HepG2 (cell line): ENCODE measurements at regions not wholly inside any gene's neighbourhood (a gene's known extent, or its start where the extent isn't known, plus 50 kb on each side); places are given as distances from the start of the nearest gene placed in this dataset.

Source experiments
- ATAC-seq: fragments of 200-7000 bp; cut with Tn5 transposase; 3 replicates; pipeline ENCODE4 v1.9.1; 2020; ENCODE audit warnings: mild to moderate bottlenecking, moderate library complexity
- BruUV-seq: library from RNA; stranded (reverse); fragments of 400-500 nt; replicated peaks from 2 replicates; lab custom pipeline; 2021; lab: Mats Ljungman, UMichigan
- CTCF ChIA-PET: fragments of 300-600 bp; formaldehyde crosslinking; extraction: SDS; loops from one replicate; lab custom pipeline; 2021; ENCODE audit warnings: low total read pairs, inconsistent platforms, low intra/inter-chr PET ratio; lab: Yijun Ruan, JAX
- POLR2A ChIA-PET: fragments of 350-600 bp; sonication (Branson Sonifier 250); formaldehyde crosslinking; loops from one replicate; lab custom pipeline; 2020; ENCODE audit warnings: antibody characterized with exemption, inconsistent platforms; lab: Yijun Ruan, JAX
- DNase-seq: peaks from one replicate; pipeline ENCODE4 v3.0.0-alpha.2; 2015; ENCODE audit warnings: low spot score
- FAIRE-seq: peaks from 3 replicates; lab custom pipeline; 2011; peaks lifted over from hg19 to GRCh38; lab: Jason Lieb, UNC
- H2AFZ ChIP-seq: one replicate; pipeline ENCODE4 v1.6.1; 2011; ENCODE audit warnings: low read length, inconsistent platforms
- H3K27ac ChIP-seq: fragments of 300-600 bp; 3 replicates; pipeline ENCODE4 v1.8.0; 2011; ENCODE audit warnings: mixed run types, mild to moderate bottlenecking, mixed read lengths, low read length, inconsistent platforms; ENCODE audit not compliant: insufficient read depth; ENCODE audit errors: extremely low read length
- H3K27me3 ChIP-seq, 2 experiments: fragments of 200-600 bp in 1 of 2; 2 replicates in 1 of 2; 3 replicates in 1 of 2; pipeline versions ENCODE4 v1.6.0 to v1.8.0; 2011; ENCODE audit warnings: low read length in 2 of 2, mild to moderate bottlenecking in 2 of 2, moderate library complexity in 2 of 2, inconsistent platforms in 1 of 2; ENCODE audit not compliant: insufficient read depth in 2 of 2, control insufficient read depth in 1 of 2
- H3K36me3 ChIP-seq, 2 experiments: fragments of 200-600 bp in 1 of 2; replicated peaks in 1 of 2; 2 replicates in 1 of 2; 3 replicates in 1 of 2; pipeline versions ENCODE4 v1.5.1 to v1.8.0; 2011; ENCODE audit warnings: low read length in 2 of 2, inconsistent platforms in 1 of 2; ENCODE audit not compliant: insufficient read depth in 2 of 2, control insufficient read depth in 1 of 2
- H3K4me1 ChIP-seq: 2 replicates; pipeline ENCODE4 v1.5.1; 2012; ENCODE audit warnings: low read length, inconsistent platforms; ENCODE audit not compliant: insufficient read depth
- H3K4me2 ChIP-seq: 2 replicates; pipeline ENCODE4 v1.6.0; 2011; ENCODE audit warnings: low read depth, low read length, inconsistent platforms
- H3K4me3 ChIP-seq, 3 experiments: fragments of 200-600 bp in 1 of 3; sonication (generic), shearing (Covaris generic) in 1 of 3; replicated peaks in 1 of 3; 2 replicates each; pipeline ENCODE4 v1.5.1; 2011 to 2016; ENCODE audit warnings: low read length in 3 of 3, inconsistent platforms in 2 of 3, low read depth in 2 of 3, mild to moderate bottlenecking in 2 of 3, control low read depth in 1 of 3, mixed read lengths in 1 of 3; ENCODE audit not compliant: insufficient read depth in 1 of 3
- H3K79me2 ChIP-seq: one replicate; pipeline ENCODE4 v1.6.1; 2011; ENCODE audit warnings: low read length, inconsistent platforms; ENCODE audit not compliant: insufficient read depth
- H3K9ac ChIP-seq: 2 replicates; pipeline ENCODE4 v1.6.0; 2011; ENCODE audit warnings: mild to moderate bottlenecking, low read depth, low read length, inconsistent platforms; ENCODE audit not compliant: insufficient read depth
- H3K9me3 ChIP-seq: 2 replicates; pipeline ENCODE4 v1.5.1; 2012; ENCODE audit warnings: mild to moderate bottlenecking, low read length
- H4K20me1 ChIP-seq: 2 replicates; pipeline ENCODE4 v1.6.0; 2011; ENCODE audit warnings: inconsistent platforms, mild to moderate bottlenecking, low read length, moderate library complexity; ENCODE audit not compliant: insufficient read depth
- ELF3 ChIP-seq: IDR thresholded peaks from 2 replicates; pipeline ENCODE4 v1.6.1; 2016; ENCODE audit warnings: missing genetic modification reagents, missing compliant biosample characterization
- HINFP ChIP-seq: sonication (generic); formaldehyde crosslinking; IDR thresholded peaks from 2 replicates; pipeline ENCODE4 v1.4.0; 2020; ENCODE audit warnings: low read depth, mild to moderate bottlenecking, missing genetic modification reagents
- SAFB2 ChIP-seq: sonication (generic); formaldehyde crosslinking; IDR thresholded peaks from 2 replicates; pipeline ENCODE4 v1.5.1; 2020; ENCODE audit warnings: missing genetic modification reagents, low read depth, mild to moderate bottlenecking, borderline replicate concordance
- TCF7L2 ChIP-seq: IDR thresholded peaks from 2 replicates; pipeline ENCODE4 v1.6.1; 2011; ENCODE audit warnings: mild to moderate bottlenecking, low read depth, low read length, moderate library complexity
- ZNF317 ChIP-seq: sonication (generic); formaldehyde crosslinking; IDR thresholded peaks from 2 replicates; pipeline ENCODE4 v1.5.0; 2020; ENCODE audit warnings: mild to moderate bottlenecking, missing genetic modification reagents
- ZNF598 ChIP-seq: sonication (generic); formaldehyde crosslinking; IDR thresholded peaks from 2 replicates; pipeline ENCODE4 v1.5.1; 2020; ENCODE audit warnings: mild to moderate bottlenecking, missing genetic modification reagents, borderline replicate concordance
- ZNF790 ChIP-seq: sonication (generic); formaldehyde crosslinking; IDR thresholded peaks from 2 replicates; pipeline ENCODE4 v1.8.0; 2022; ENCODE audit warnings: missing genetic modification reagents, mild to moderate bottlenecking, borderline replicate concordance
- WGBS: methylation state at CpG from one replicate; pipeline ENCODE4 v1.1.6; 2017; ENCODE audit warnings: low lambda C conversion rate; 5-methylcytosine and 5-hydroxymethylcytosine counted together
- in situ Hi-C: cut with HindIII; loops from 2 replicates; pipeline ENCODE4 v1.10.0; 2017; ENCODE audit warnings: low pct_unique_long_range_greater_than_20kb; ENCODE audit not compliant: extremely low pct_ligation_motif_present
- intact Hi-C: fragments of 100-400 bp; cut with micrococcal nuclease; formaldehyde crosslinking; loops from one replicate; pipeline ENCODE4 v1.10.0; 2022; ENCODE audit not compliant: unreplicated experiment
- TF ChIP-seq, protein P1 (sequence below): sonication (generic); formaldehyde crosslinking; IDR thresholded peaks from 2 replicates; pipeline ENCODE4 v1.5.0; 2020; ENCODE audit warnings: missing genetic modification reagents, mild to moderate bottlenecking, borderline replicate concordance
- TF ChIP-seq, protein P2 (sequence below): sonication (generic); formaldehyde crosslinking; IDR thresholded peaks from 2 replicates; pipeline ENCODE4 v1.5.1; 2020; ENCODE audit warnings: missing genetic modification reagents, mild to moderate bottlenecking, borderline replicate concordance
- TF ChIP-seq, protein P3 (sequence below): IDR thresholded peaks from 2 replicates; pipeline ENCODE4 v1.6.1; 2016; ENCODE audit warnings: low read depth, control low read depth
- TF ChIP-seq, protein P4 (sequence below): sonication (generic); formaldehyde crosslinking; IDR thresholded peaks from 2 replicates; pipeline ENCODE4 v1.5.0; 2020; ENCODE audit warnings: missing genetic modification reagents

DNA sequence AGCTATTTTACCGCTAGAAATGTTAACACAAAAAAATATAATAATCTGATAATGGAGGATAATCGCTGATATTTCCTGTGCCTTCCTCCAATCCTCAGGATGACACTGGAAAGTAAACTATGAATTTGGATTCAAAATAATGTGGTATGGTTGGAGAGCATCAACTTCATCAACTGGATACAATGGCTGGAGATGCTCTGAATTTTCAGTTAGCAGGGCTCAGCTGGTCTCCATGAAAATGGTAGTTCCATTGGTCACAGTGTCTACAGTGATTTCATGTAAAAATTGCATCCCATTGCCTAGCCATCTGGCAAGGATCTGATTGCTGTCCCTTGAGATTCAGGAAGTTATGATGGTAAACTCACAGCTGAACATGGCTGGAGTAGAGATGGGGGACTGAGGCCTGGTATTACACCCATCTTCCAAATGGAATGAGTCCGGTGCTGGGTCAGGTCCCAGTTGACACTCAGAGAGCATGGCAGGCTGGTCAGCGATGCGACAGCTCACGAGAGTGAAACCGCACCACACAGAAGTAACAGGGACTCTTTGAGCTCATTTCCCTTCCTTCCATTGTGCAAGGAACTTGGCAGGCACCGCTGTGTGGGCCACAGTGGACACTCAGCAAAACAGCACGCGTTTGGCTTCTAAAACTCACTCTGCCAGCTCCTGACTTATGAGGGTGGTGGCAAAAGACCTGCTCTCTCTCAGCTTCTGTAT, 142.4 kb upstream of the TNFAIP3 start:
- POLR2A ChIA-PET, result interaction anchor here (0.6 to 3.7 kb wide), 6 partner anchors 9 to 146 kb away, joined by 3 to 42 read pairs (median 28); partner anchors contain the start of gene TNFAIP3
- DNase-seq (no peak), ATAC-seq (no peak), FAIRE-seq (no peak)
- H3K27ac ChIP-seq, result peak overlapping the region; percentile 98
- CTCF ChIA-PET, result interaction anchor here (2.2 kb wide), 1 partner anchor 17 kb away, joined by 9 read pairs; no protein-coding TSS in a partner anchor
- no peaks in the 10 kb centered on the region for H4K20me1 ChIP-seq
- WGBS, result over 99% methylated on average over 10 of the region's 10 CpGs
- no peak overlapping the region for H2AFZ ChIP-seq
- no peaks in the 10 kb centered on the region for H3K79me2 ChIP-seq
- no peak overlapping the region for H3K4me3 ChIP-seq
- intact Hi-C loops, result no loop called here
- no peaks in the 10 kb centered on the region for H3K9me3 ChIP-seq
- no TSS peak for BruUV-seq
- H3K27me3 ChIP-seq, result no peaks in the 10 kb centered on the region
- no peak overlapping the region for H3K4me2 ChIP-seq
- peaks cover 89% of the 10 kb centered on the region for H3K4me1 ChIP-seq
- in situ Hi-C loops, result no loop called here
- no peak overlapping the region; the same call in 1 of the 2 replicates for H3K9ac ChIP-seq
- no peaks in the 10 kb centered on the region for H3K36me3 ChIP-seq
- TF ChIP-seq ZNF598 (CRISPR knock-in tag) (0 out of 2 replicates have a peak, but pooled peaks have one; percentile 61), ZNF790 (CRISPR knock-in tag) (peak; percentile 51; the same call in 1 of the 2 replicates), TCF7L2 (no peak), HINFP (CRISPR knock-in tag) (0 out of 2 replicates have a peak, but pooled peaks have one; percentile 6), ZNF317 (CRISPR knock-in tag) (0 out of 2 replicates have a peak, but pooled peaks have one; percentile 22), SAFB2 (peak; percentile 35; the same call in 1 of the 2 replicates), ELF3 (no peak)
- TF ChIP-seq, protein P1, sequence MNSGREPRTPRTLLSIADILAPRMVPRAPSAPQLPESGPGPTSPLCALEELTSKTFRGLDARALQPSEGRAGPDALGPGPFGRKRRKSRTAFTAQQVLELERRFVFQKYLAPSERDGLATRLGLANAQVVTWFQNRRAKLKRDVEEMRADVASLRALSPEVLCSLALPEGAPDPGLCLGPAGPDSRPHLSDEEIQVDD (CRISPR knock-in tag), result 0 out of 2 replicates have a peak, but pooled peaks have one; percentile 56
- TF ChIP-seq, protein P2, sequence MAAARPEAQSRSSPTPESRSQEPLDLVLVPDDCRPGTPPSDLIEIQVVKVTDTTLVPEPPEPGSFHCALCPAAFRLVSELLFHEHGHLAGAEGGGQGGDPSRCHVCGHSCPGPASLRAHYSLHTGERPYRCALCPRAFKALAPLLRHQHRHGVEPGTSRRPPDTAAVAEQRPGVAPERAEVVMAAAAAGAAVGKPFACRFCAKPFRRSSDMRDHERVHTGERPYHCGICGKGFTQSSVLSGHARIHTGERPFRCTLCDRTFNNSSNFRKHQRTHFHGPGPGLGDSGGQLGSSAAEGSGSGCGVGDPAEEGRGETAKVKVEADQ, result 0 out of 2 replicates have a peak, but pooled peaks have one; percentile 51
- TF ChIP-seq, protein P3, sequence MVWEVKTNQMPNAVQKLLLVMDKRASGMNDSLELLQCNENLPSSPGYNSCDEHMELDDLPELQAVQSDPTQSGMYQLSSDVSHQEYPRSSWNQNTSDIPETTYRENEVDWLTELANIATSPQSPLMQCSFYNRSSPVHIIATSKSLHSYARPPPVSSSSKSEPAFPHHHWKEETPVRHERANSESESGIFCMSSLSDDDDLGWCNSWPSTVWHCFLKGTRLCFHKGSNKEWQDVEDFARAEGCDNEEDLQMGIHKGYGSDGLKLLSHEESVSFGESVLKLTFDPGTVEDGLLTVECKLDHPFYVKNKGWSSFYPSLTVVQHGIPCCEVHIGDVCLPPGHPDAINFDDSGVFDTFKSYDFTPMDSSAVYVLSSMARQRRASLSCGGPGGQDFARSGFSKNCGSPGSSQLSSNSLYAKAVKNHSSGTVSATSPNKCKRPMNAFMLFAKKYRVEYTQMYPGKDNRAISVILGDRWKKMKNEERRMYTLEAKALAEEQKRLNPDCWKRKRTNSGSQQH (CRISPR knock-in tag), result 0 out of 2 replicates have a peak, but pooled peaks have one; percentile 3
- TF ChIP-seq, protein P4, sequence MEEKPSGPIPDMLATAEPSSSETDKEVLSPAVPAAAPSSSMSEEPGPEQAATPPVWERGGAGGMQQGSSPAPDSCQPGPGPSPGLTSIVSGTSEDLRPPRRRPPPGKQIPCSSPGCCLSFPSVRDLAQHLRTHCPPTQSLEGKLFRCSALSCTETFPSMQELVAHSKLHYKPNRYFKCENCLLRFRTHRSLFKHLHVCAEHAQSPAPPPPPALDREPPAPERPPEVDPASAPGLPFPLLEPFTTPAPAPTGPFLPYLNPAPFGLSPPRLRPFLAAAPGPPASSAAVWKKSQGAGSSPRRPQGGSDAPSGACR (CRISPR knock-in tag), result no peak
